ENCODE measurements at regions not wholly inside any gene's neighbourhood (a gene's known extent, or its start where the extent isn't known, plus 50 kb on each side); places are given as distances from the start of the nearest gene placed in this dataset.
"Not testable (repeated sequence)": the region's sequence is repeated elsewhere in the genome, so short reads cannot be mapped to it uniquely, and the experiment has no call there.

DNA sequence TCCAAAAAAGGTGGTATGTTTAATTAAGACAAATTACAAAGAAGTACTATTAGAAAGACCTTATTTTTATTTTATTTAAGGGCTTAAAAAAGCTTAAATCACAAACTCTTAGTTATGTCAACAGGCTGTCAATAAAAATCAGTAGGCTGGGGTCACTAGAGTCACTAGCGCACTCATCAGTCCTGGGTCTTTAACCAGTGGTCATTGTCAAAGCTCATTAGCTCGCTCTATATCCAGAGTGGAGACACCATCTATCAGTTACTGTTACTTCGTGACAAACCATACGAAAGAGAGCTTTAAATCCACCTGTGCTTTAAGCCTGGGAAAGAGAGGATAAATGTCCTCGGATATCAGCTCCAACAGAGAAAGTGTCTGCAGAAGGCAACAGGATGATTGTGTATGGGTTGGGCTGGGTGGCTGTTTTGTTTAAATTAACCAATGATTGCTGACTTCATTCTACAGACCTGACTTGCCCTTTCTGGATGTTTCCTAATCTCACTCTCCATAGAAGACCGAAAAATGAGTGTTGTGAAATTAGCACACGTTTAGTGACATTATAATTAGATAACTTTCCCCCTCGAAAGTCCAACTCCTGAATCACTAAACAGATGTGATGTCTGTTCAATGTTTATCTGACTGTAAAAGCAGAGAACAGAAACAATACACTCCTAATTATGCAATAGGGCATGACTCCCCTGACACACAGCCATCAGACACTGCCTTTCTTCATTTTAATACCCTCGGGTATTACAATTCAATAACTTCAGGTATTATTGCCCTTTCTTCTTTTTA is 123.6 kb upstream of the TNPO1 start:
- no peak for DNase-seq

DNA sequence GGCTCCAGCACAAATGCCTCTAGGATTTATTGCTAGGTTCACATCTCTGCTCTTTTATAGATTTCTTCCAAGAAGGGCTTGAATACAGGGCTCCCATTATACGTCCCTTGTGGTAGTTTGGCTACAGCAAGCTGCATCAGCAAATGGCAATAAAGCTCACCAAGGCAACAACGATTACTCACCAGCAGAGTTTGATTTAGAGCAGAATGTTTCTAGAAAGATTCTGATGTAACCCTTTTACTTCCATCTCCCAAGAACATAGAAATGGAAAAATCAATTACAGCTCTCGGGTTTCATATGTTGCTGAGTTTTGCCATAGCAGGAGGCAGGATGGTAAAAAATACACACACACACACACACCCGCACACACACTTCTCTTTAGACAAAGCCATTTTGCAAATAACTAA is 124.2 kb upstream of the TNPO1 start:
- DNase-seq: no peak

DNA sequence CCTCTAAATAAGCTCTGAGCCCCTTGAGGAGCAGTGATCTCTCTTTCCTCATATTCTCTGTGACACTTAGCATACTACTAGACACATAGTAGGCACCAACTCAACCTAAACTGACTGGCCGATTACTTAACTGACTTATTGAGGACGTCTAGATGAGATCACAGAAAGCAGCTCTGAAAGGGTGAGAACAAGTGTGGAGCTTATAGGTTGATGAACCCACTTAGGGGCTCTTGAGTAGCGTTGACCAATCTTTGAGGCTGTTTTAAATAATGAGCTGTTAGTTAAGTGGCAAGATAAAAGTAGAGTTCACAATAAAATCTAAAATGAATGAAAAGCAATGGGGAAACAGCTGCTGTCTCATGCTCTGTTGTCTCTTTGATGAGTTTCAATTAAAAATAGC is 124.7 kb upstream of the TNPO1 start:
- DNase-seq: no peak

DNA sequence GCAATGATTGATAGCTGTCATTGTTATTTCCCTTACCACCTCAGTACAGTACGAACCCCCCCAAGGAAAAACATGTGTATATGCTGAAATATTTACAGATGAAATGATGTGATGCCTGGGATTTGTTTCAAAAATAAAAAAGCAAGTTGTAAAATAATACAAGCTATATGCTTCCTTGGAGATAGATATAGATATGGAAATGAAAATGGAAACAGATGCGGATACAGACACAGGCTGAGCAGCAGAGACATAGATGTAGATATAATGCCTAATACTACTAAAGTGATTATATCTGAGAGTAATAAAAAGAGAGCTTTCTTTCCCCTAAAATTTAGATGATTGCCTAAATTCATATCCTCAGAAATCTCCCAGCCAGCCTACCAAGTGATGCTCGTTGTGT is 127.5 kb upstream of the TNPO1 start:
- no peak for DNase-seq

DNA sequence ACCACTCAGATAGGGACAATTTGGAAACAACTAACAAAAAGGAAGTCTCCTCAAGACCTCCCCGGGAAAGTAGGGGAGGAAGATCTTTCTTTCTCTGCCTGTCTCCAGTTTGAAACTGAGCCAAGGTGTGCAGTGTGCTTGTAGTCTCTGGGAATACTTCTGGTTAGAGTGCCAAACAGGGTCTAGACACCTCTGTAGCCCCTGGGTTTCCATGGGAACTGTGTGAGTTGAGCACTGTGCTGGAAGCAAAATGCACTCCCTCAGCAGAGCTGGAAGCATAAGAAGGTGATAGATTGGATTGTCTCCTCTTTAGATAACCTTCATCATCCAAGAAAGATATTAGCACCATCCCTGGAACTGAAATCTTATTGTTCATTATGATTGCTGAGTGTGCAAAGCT is 129.2 kb upstream of the TNPO1 start:
- no peak for DNase-seq

DNA sequence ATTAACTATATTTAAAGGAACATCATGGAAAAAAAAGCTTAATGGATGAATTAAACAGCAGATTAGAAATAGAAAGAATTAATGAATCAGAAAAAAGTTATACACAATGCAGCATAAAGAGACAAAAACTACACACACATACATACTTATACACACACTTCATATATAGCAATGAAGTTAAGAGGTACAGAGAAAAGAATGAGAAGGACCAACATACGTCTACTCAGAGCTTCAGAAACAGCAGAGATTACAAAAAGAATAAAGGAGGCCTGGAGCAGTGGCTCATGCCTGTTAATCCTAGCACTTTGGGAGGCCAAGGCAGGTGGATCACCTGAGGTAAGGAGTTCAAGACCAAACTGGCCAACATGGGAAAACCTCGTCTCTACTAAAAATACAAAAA is 133.9 kb upstream of the TNPO1 start:
- no peak for DNase-seq

DNA sequence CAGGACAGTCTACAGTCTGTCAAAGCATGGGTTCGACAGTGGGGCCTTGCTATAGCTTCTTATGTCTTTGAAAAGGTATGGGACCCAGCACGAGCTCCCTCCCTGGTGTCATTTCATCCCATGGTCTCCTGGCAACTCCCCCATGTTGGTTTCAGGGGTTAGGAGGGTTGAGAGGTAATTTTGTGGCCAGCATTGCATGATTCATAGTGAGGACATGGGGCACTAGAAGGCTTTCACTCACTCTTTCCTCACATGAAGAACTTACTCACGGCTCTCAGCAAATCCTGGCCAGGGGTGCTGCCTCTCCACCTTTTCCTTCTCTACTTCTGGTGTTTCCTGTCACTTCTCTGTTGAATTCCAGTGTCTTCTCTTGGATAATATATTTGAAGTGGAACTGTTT is 134.7 kb upstream of the TNPO1 start:
- DNase-seq: no peak

DNA sequence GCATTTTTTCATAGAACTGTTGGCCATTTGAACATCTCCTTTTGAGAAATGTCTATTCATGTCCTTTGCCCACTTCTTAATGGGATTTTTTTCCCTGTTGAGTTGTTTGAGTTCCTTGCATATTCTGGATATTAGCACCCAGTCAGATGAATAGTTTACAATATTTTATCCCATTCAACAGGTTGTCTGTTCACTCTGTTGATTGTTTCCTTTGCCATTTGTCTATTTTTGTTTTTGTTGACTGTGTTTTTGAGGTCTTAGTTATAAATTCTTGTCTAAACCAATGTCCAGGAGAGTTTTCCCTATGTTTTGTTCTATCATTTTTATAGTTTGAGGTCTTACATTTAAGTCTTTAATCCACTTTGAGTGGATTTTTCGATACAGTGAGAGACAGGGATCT is 139.0 kb upstream of the TNPO1 start:
- DNase-seq: no peak

DNA sequence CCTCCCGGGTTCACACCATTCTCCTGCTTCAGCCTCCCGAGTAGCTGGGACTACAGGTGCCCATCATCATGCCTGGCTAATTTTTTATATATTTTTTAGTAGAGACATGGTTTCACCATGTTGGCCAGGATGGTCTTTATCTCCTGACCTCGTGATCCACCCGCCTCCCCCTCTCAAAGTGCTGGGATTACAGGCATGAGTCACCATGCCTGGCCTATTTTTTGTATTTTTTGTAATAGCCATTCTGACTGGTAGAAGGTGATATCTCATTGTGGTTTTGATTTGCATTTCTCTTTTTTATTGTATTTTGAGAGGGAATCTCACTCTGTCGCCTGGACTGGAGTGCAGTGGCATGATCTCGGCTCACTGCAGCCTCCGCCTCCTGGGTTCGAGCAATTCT is 139.6 kb upstream of the TNPO1 start:
- not testable (repeated sequence) for DNase-seq

DNA sequence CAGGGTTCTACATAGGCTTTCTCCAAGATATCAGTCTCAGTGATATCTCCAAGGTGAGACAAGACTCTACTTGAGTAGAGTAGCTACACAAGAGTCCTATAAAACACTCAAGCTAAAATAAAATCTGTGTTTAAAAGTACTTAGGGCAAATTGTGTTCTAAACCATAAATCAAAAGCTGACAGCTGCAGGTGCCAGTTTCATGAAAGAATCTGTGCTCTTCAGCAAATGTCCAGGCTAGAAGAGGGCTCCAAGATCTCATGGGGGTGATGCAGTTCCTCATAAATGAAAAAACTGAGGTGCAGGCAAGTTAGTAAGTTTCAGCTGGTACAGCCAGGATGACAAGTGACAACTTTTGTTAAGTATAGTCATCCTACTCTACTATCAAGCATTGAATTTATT is 142.8 kb upstream of the TNPO1 start:
- DNase-seq: no peak

DNA sequence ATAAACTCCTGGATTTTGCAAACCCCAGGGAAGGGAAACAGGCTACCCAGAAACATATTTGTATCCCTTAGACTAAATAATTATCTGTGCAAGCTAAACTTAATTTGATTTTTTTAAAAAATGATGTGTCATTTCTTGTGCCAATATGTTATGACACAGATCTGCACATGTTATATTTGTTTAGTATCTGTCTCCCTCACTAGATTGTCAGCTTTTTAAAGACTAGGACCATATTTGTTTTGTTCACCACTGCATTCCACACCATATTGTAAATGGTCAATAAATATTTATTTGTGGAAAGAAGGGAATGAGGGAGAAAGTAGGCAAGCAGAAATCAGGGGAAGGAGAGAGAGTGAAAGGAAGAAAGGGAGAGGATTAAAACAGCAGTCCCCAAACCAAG is 143.3 kb upstream of the TNPO1 start:
- DNase-seq: no peak

DNA sequence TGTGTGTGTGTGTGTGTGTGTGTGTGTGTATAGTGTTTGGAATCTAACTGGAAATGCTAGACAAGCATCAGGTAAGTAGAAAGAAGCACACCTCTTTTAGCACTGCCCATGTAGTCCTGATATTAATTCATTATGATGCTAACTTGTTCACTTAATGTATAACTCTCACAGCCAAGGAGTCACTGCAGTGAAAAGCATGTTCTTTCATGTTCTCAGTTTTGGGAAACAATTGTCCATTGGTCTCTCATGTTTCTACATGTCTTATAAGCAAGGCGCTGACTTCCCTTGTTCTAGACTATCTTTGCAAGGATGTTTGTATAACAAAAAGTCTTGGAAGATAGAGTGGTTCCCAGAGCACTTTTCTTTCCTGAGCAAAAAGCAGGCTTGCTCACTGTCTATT is 148.8 kb upstream of the TNPO1 start:
- no peak for DNase-seq

DNA sequence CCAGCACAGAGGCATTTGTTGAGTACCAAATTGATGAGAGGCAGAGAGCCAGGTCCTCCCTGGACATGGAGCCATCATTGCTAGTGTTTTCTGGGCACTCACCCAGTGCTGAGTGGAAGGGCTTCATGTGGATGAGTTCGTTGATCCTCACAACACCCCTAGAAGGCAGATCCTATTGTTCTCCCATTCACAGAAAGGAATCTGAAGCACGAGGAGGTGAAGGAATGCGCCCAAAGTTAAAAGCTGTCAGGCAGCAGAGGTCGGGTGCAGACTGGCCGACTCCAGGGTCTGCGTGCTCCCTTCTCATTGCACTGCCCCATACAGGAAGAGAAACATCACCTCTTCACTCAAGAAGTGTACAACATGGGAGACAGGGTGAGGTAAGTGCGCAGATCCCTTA is 153.5 kb upstream of the TNPO1 start:
- no peak for DNase-seq

DNA sequence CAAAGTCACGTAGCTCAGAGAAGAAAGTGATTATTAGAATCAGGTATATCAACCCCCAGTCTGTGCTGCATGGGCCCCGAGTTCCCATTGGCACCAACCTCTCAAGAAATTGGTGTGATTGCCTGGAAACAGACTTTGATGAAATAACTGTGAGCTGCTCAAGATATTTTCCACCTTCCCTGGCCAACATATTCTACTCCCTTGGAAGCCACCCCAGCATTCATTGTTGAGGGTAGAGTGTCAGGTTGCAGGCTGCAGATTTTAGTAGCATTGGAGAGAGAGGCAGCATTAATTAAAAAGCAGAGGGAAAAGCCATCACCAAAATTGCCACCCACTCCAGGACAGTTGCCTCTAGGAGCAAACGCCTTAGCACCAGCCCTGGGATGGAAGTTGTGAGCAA is 154.2 kb upstream of the TNPO1 start:
- DNase-seq: no peak

DNA sequence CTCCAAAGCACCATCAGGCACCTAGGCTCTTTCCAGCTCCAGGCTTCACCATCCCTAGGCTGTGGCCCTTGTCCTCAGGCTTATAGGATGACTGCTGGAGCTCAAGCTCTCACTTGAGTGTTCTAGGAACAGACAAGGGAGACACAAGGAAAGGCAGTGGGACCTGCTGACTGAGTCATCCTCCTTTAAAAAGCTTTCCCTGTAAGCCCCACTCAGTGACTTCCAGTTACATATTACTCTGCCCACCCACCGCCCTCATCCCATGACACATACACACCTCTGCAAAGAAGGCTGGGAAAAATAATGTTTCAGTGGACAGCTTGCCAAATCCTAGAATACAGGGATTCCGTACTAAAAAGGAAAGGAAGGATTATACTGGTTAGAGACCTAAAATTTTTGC is 154.2 kb upstream of the ZNF366 start:
- no peak for DNase-seq

DNA sequence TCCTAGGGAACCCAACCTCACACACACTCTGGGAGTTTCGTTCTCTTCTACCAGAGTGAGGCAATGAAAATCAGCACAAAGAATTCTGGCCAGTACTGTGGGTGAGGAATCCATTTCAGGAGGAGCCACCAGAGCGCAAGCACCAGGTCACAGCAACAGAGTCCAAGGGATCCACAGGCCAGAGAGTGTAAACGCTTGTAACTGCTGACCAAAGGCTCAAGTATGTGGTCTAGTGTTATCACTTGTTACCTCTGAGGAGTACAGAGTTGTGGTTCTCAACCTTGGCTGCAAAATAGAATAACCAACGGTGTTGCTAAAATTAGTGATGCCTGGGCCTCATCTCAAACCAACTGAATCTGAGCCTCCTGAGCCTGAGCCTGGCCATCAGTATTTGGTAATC is 152.5 kb upstream of the ZNF366 start:
- no peak for DNase-seq

DNA sequence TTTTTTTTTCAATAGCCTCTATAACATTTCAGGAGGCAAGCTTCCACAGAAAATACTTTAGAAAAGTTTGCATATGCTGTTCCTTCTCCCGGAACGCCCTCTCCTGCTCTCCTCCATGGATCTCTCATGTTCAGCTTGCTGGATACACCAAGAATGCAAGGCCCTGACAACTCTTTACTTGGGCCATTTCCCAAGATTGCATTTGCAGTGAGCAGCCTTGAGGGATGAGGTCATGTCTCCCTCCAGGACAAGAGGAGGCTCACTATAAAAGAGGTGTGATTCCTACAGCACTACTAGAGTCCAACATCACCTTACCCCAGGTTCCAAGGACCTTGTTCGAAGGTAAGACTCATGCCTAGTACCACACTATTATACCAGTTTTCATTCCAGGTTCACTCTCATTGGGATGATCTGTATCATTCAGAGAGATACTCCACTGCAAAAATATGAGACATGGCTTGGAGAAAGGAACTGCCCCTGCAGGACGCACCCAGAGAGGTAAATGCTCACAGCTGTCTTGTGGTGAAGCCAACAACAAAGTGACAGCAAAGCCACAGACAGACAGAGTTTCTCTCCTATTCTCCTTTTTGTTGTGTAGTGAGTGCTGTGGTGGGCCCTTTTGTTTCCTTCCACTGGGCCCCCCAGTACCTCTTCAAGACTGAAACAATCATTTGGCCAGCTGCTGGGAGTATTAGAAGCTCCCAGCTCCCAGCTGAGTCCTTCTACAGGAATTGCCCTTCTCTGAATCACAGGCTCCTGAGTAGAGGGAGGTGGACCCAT is 151.7 kb upstream of the ZNF366 start:
- DNase-seq: no peak

DNA sequence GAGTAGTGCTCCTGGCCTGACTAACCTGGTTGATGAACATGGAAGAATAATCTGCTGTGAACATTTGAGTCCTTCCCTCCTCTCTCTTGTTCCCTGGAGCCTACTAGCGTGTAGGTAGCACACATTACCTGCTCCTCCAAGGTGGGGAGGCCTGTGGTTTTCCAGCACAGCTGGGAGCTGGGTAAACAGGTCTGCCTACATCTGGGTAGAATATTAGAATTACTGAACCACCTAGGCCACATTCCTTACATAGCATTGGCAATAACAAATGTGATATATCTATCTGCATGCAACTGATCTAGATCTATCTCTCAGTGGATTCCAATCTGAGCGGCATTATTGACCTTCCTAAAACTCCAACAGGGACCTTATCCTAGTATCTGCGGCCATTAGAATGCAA is 151.0 kb upstream of the ZNF366 start:
- DNase-seq: no peak

DNA sequence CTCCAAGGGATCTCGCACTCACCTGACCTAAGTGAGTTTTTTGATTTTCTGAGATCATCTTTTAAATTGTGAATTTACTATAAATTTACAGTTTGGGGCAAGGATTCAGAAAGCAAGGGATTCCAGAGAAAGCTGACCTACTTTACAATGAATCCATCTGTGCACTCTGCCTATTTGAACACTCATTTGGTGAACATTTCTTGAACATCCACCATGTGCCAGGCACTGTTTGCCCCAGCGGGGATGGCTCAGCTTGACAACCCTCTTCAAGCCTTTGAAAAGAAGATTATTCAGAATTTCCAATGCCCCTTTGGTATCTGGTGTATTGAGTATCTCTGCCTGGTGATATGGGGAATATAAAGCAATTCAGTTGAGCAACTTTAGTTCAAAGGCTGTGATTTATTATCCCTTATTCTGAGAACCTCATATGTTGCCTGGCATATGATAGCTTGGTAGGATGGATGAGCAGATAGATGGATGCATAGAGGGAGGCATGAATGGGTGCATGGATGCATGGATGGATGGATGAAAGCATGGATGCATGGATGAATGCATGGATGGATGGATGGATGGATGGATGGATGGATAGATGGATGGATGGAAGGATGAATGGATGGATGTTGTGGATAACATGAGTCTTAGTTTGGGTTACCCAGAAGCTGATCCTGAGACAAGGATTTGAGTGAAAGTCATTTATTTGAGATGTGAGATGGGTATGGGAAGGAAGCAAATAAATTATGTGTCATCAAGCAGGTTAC is 149.7 kb upstream of the ZNF366 start:
- DNase-seq: no peak

DNA sequence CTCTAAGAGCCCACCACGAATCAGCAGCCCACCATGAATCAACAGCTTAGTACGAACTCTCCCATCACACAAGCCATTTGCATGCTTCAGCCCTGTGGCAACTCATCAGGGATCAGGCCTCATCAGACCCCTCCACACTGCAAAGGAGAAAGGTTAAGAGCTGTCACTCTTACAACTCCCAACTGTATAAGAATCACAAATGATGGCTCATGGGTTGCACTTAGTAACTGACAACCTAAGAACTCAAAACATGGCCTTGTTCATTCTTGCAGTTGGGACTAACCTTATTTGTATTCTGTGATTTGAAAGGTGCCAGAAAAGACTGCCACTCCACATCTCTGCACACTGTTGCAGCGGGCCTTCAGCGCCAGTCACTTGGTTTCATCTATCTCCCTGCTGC is 149.1 kb upstream of the ZNF366 start:
- DNase-seq: no peak

DNA sequence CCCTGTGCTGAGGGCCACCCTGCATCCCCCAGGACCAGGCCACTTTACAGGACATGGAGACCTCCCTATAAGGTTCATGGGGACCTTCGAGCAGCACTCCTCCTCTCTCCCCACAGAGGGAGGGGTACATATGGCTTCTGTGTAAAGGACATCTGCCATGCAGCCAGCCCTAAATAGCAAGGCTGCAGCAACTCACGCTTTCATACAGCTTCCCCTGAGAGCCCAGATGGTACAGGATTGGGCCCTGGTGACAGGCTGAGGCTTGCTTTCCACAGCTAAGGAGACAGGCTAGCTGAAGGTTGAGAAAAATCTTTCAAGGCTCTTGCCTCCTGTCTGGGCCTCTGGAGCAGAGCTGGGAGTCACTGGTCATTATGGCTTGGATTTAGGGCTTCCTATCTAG is 147.0 kb upstream of the ZNF366 start:
- DNase-seq: no peak

DNA sequence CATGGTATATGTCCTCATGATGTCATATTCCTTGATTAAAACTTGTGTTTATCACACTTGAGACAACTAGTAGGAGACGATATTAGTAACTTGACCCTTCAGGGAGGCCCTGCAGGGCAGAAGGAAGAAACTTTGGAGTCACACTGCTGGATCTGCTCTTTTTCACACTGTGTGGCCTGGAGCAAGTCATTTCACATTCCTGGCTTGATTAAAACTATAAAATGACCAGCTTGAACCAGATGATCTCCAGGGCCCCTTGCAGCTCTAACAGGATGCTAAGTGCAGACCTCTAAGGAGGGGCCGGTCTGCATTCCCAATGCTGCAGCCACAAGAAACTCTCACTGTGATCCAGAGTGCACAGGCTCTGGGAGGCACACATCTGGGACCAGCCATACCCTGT is 146.4 kb upstream of the ZNF366 start:
- DNase-seq: no peak

DNA sequence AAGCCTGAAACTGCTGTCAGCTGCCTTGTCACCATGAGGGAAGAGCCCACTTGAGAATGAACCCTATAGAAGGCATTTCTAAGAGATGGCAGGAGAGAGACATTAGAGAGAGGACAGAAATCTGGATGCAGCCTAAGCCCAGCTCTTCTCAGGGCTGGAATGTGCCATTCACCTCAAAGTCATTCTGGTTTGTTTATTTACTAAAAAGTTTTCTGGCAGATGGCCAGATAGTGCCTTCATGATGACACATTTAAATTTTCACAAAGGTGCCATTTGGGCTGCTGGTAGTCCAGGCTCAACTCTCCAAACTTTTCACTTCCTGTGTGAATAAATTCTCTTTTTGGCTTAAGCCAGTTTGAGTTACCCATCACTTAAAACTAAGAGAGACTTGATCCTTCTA is 144.6 kb upstream of the ZNF366 start:
- no peak for DNase-seq

DNA sequence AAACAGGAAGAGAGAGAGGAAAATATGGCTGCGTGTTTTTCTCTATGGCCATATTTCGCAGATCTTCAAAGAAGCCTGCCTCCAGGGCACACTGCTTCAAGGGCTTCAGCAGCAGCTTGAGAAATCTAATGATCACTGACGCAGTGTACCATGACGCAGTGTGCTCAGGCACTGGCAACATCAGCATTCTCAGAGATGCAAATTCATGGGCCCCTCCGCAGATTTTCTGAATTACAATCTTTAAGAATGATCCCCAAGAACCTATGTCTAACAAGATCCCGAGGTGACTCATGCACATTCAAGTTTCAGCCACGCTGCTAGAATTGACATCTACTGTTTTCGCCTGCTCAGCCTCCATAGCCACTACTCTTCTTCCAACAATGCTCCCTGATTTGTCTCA is 143.9 kb upstream of the ZNF366 start:
- DNase-seq: no peak

All from stimulated activated CD4-positive, alpha-beta T cell treated with anti-CD3 and anti-CD28 coated beads, Interleukin-12 subunit alpha, Interleukin-12 subunit beta, amount 100 ng/mL, for 4 hours (primary cell).